AG10803 (cell line): ENCODE measurements at regions not wholly inside any gene's neighbourhood (a gene's known extent, or its start where the extent isn't known, plus 50 kb on each side); places are given as distances from the start of the nearest gene placed in this dataset.
"Not testable (repeated sequence)": the region's sequence is repeated elsewhere in the genome, so short reads cannot be mapped to it uniquely, and the experiment has no call there.

Experiments
- DNase-seq: peaks from one replicate; pipeline ENCODE4 v3.0.0; 2010; ENCODE audit warnings: low read depth
- H3K4me3 ChIP-seq: 2 replicates; pipeline ENCODE4 v1.5.1; 2011; ENCODE audit warnings: mild to moderate bottlenecking, low read length, control low read depth
- CTCF ChIP-seq: conservative IDR thresholded peaks from 2 replicates; pipeline ENCODE4 v1.5.1; 2011; ENCODE audit warnings: mild to moderate bottlenecking, low read length, control low read depth, inconsistent platforms

GRCh38 chr1:176341656-176342055, 121.3 kb upstream of the PAPPA2 start:
- TF ChIP-seq CTCF, result no peak
- H3K4me3 ChIP-seq, result no peak overlapping the region
- no peak for DNase-seq

GRCh38 chr1:176338877-176339276, 124.1 kb upstream of the PAPPA2 start:
- DNase-seq, result no peak
- H3K4me3 ChIP-seq, result no peak overlapping the region
- no peak for TF ChIP-seq CTCF

GRCh38 chr1:176330782-176331181, 123.7 kb upstream of the COP1 start:
- no peak for DNase-seq
- H3K4me3 ChIP-seq, result no peak overlapping the region
- TF ChIP-seq CTCF, result no peak

GRCh38 chr1:176325664-176326063, 118.6 kb upstream of the COP1 start:
- H3K4me3 ChIP-seq, result no peak overlapping the region
- TF ChIP-seq CTCF, result no peak
- no peak for DNase-seq

GRCh38 chr1:176323472-176323871, 116.4 kb upstream of the COP1 start:
- TF ChIP-seq CTCF, result no peak
- no peak overlapping the region for H3K4me3 ChIP-seq
- no peak for DNase-seq

GRCh38 chr1:176315519-176316220, 108.6 kb upstream of the COP1 start:
- TF ChIP-seq CTCF, result no peak
- DNase-seq, result no peak
- no peak overlapping the region for H3K4me3 ChIP-seq

- not testable (repeated sequence) for DNase-seq, H3K4me3 ChIP-seq
Measured at GRCh38 chr1:176296602-176297001, 89.5 kb upstream of the COP1 start.
